RWPE1 (cell line): ENCODE measurements at regions not wholly inside any gene's neighbourhood (a gene's known extent, or its start where the extent isn't known, plus 50 kb on each side); places are given as distances from the start of the nearest gene placed in this dataset.

Experiments used
- CTCF ChIA-PET: fragments of 350-600 bp; sonication (Branson Sonifier 250); formaldehyde crosslinking; extraction: SDS; loops from one replicate; lab custom pipeline; 2021; lab: Yijun Ruan, JAX
- POLR2A ChIA-PET: fragments of 400-600 bp; formaldehyde crosslinking; extraction: SDS; loops from one replicate; lab custom pipeline; 2020; ENCODE audit warnings: antibody characterized with exemption; ENCODE audit not compliant: low non-redundant PET; lab: Yijun Ruan, JAX
- DNase-seq: peaks from one replicate; pipeline ENCODE4 v3.0.0; 2012; ENCODE audit warnings: low spot score
- H3K27ac ChIP-seq: fragments of 450-650 bp; 2 replicates; pipeline ENCODE4 v1.5.1; 2017
- TF ChIP-seq, protein P1 (sequence below): fragments of 450-650 bp; conservative IDR thresholded peaks from 2 replicates; pipeline ENCODE4 v1.5.1; 2017; ENCODE audit warnings: low read depth, mild to moderate bottlenecking

GRCh38 chr22:47804281-47804680, 1041.8 kb downstream of the TBC1D22A start:
- DNase-seq, result no peak
- POLR2A ChIA-PET, result no interaction called here
- CTCF ChIA-PET, result no interaction called here
- no peak overlapping the region for H3K27ac ChIP-seq
- TF ChIP-seq, protein P1, sequence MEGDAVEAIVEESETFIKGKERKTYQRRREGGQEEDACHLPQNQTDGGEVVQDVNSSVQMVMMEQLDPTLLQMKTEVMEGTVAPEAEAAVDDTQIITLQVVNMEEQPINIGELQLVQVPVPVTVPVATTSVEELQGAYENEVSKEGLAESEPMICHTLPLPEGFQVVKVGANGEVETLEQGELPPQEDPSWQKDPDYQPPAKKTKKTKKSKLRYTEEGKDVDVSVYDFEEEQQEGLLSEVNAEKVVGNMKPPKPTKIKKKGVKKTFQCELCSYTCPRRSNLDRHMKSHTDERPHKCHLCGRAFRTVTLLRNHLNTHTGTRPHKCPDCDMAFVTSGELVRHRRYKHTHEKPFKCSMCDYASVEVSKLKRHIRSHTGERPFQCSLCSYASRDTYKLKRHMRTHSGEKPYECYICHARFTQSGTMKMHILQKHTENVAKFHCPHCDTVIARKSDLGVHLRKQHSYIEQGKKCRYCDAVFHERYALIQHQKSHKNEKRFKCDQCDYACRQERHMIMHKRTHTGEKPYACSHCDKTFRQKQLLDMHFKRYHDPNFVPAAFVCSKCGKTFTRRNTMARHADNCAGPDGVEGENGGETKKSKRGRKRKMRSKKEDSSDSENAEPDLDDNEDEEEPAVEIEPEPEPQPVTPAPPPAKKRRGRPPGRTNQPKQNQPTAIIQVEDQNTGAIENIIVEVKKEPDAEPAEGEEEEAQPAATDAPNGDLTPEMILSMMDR, result no peak

GRCh38 chr22:47802421-47802820, 1040.0 kb downstream of the TBC1D22A start:
- TF ChIP-seq, protein P1, result no peak
- CTCF ChIA-PET, result no interaction called here
- H3K27ac ChIP-seq, result no peak overlapping the region
- no peak for DNase-seq
- POLR2A ChIA-PET, result no interaction called here

- no peak for DNase-seq
- no peak overlapping the region for H3K27ac ChIP-seq
- ChIA-PET CTCF (no interaction called here), POLR2A (no interaction called here)
- TF ChIP-seq, protein P1, result no peak
These were observed 1039.2 kb downstream of the TBC1D22A start for GRCh38 chr22:47801541-47802245.

DNA sequence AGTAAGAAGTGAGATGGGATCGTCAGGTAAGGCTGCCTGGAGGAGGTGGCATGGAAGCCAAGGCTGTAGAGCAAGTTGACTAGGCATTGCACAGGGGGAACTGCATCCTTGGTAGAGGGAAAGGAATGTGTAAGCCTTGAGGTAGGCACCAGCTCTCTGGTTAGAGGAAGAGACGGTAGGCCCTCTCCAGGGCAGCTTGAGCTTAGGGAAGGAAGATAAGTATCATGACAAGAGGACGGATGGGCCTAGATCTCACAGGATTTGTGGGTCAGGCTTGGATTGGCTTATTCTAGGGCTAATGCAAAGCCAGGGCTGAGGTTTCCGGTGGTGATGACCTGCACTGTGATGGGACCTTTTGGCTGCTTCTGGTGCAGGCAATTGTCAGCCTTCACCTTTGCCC, 1035.8 kb downstream of the TBC1D22A start:
- DNase-seq, result no peak
- no peak overlapping the region for H3K27ac ChIP-seq
- POLR2A ChIA-PET, result no interaction called here
- TF ChIP-seq, protein P1, result no peak
- CTCF ChIA-PET, result no interaction called here

DNA sequence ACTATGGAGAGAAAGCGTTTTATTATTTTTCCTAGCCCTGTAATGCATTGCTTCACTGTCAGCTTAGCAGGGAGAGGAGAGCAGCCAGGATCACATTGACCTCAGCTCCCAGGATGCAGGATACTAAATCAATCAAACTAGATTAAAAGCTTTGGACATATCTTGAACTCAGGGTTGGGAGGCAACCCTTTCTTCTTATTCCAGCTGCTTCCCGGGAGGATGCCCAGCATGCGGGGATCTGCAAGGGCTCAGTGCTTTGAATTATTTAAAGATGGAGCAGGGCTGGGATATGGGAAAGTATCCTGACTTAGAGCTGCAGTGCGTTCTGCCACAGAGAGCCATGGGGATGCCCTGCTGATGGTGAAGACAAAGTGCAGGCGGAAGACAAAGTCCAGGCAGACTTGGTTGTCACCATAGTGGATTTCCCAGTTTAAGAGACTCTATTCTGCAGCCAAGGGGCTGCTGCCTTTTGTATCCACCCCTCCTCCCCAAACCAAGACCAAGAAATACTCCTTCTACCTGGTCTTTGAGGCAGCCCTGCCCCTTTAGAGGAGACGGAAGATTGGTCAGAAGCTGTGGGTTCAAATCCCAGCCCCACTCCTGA, 1035.0 kb downstream of the TBC1D22A start:
- no peak overlapping the region for H3K27ac ChIP-seq
- POLR2A ChIA-PET, result no interaction called here
- no peak for DNase-seq
- TF ChIP-seq, protein P1, result no peak
- CTCF ChIA-PET, result no interaction called here

DNA sequence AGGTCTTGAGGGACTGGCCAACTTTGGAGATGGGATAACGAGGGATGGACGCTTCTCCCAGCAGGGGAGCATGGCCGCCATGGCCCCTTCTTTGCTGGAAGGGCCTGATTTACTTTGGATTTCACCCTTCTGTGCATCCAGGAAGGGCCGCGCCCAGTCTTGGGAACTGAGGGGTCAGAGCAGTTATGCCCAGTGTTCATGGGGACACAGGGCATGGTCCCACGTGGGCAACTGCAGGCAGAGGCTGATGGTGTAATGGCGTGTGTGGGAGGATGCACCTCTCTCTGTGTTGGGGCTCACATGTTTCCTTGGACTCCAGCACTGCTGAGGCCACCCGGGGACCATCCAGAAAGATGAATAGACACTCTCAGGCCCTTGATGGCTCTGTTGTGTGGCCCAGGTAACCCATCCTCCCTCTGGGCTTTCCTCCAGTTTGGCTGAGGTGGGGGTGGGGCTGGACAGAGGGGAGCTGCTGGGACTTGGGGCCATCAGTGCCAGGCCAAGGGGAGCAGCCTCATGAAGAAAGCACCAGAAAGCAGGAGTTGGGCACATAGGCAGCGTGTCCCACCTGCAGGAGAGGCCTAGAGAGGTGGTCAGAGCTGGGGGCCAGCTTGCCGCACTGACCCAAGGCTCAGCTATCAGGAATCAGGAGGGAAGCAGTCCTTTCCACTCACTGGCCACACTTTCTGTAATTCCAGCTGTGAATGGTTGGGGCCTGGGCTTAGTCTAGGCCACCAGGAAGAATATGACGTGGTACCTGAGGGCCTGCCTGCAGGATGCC, 1033.9 kb downstream of the TBC1D22A start:
- TF ChIP-seq, protein P1, result no peak
- H3K27ac ChIP-seq, result no peak overlapping the region
- ChIA-PET POLR2A (no interaction called here), CTCF (no interaction called here)
- DNase-seq, result no peak
